GM18951 (cell line): ENCODE measurements at regions not wholly inside any gene's neighbourhood (a gene's known extent, or its start where the extent isn't known, plus 50 kb on each side); places are given as distances from the start of the nearest gene placed in this dataset.

Source experiments
- POLR2A ChIP-seq: IDR thresholded peaks from 4 replicates; pipeline ENCODE4 v1.6.1; 2011; ENCODE audit warnings: mild to moderate bottlenecking; ENCODE audit not compliant: insufficient read length, insufficient read depth; ENCODE audit errors: extremely low read depth
- in situ Hi-C: fragments of 300-500 bp; cut with MboI; formaldehyde crosslinking; loops from one replicate; pipeline ENCODE4 v1.12.0; 2022; ENCODE audit warnings: low sequenced_read_pairs, mixed read lengths, inconsistent platforms; ENCODE audit not compliant: unreplicated experiment

DNA sequence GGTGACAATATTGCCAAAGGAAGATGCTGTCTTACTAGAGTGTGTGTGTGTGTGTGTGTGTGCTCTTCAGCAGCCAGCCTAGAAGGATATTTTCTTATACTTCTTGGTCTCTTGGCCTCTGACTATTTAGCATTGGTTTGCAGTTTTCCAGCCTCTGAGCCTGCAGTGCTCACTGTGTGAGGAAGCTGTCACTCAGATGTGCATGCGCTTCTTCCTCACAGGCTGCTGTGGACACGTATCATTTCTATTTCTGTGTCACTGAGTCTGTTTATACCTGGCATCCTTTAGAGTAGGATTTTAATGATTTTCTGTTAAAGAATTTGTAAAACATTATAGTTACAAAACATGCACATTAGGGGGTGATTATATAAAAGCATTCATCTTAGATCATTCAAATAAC, 83.3 kb downstream of the ALDH8A1 start:
- in situ Hi-C loops, result no loop called here
- TF ChIP-seq POLR2A, result no peak

DNA sequence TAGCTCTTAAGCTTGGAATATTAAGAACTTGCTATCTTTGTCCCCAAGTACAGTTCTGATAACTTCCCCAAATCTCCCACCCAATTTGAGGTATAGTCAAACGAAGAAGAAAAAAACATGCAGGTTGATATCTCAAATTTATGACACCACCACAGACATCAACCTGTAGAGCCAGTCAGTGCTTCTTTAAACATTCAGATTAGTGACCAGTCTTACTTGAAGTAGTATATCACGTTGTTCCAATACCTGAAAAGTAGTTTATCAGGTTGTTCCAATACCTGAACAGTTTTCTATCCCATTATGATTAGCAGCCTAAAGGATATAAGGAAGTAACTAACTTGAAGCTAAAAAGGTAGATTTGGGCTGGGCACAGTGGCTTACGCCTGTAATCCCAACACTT, 85.3 kb downstream of the ALDH8A1 start:
- TF ChIP-seq POLR2A, result no peak
- in situ Hi-C loops, result no loop called here

DNA sequence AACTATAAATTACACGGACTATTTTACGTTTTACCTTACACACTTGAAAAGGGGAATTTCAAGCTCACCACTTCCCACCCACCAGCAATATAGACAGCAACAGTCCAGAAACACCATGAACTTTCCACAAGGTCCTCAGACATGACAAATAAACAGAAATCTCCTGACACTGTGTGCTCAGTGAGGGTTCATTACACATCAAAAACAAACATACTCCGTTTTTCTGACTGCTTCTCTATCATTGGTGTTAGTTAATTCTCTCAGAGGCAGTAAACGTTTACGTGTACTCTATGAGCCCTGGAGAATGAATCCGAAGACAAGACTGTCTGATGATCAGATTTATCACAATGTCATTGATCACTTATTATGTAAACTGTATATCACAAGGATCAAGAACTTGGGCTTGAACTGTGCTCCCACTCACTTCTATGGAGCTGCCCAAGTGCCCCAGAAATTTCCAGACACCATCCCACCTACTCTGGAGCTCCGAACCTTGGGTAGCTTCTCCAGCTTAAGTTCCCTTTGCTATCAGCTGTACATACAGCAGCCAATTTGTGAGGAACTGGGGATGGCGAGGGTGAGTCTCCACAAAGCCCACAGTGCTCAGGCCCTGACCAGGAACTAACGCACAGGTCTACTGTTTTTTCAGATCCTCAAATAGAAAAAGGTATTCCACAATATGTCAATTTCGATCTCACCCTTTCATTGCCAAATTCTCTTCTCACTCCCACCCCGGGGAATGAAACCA, 86.0 kb downstream of the ALDH8A1 start:
- TF ChIP-seq POLR2A, result no peak
- in situ Hi-C loops, result no loop called here

DNA sequence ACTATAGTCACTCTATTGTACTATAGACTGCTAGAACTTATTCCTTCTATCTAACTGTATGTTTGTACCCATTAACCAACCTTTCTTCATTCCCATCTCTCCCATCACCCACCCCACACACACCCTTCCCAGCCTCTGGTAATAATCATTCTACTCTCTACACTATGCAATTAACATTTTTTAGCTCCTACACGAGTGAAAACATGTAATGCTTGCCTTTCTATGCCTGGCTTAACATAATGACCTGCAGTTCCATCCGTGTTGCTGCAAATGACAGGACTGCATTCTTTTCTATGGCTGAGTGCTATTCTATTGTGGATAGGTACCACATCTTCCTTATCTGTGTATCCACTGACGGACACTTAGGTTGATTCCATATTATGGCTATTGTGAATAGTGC, 95.5 kb downstream of the ALDH8A1 start:
- in situ Hi-C loops, result no loop called here
- TF ChIP-seq POLR2A, result no peak

DNA sequence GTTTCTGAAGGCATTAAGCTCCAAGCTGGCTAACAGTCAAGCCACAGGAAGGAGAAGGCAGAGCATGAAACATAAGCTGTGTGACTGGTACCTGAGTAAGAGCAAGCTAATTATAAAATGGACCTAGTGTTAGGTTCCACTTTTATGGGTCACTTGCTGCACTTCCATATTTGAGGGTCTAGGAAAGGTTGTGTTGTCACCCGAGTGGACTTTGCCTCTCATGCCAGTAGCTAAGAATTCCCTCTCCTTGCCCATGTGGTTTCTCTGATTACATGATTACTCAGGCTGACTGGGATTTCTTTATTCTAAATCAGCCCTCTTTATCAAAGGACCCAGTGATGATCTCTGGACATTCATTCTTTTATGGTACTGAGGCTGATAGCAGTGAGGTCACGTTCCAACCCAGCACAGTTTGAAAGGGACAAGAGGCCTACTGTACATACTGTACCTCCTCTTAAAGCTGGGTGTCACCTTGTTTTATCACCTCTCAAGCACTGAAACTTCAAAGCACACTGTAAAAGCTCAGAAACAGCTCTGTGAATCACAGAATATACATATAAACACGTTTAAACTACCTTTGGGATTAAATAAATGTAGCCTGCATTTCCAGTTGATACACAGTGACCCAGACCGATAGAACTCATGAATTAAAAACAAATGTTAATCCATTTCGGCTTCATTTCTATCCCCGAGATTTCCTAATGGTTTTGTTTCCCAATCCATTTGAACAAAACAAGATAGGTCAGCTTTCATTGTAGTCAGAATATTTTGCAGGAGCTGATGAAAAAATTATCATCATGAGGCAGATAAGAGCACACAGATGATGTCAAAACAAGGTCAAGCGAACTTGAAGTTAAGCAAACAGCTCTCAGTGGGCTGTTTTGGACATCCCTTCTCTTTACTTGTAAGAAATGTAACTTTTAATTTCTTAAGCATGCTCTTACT, 96.5 kb downstream of the ALDH8A1 start:
- TF ChIP-seq POLR2A, result no peak

DNA sequence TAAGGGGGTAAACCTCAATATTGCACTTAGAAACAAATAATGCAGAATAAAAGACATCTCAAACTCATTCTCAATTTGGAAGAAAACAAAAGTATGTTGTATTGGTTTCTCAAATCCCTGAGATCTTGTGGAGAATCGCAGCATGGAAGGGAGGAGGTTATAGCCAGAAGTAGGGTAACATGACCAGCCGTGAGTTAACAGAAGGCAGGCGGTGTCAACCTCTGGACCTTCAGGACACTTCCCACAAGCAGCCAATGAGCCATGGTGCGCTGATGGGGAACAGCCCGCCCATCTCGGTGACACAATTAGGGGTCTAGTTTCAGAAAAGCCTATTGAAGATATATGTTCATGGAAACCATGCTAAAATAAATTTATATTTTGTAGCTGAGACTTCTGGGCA, 98.4 kb downstream of the ALDH8A1 start:
- in situ Hi-C loops, result no loop called here

More for the DNA sequence above, 96.5 kb downstream of the ALDH8A1 start:
- in situ Hi-C loops, result no loop called here

DNA sequence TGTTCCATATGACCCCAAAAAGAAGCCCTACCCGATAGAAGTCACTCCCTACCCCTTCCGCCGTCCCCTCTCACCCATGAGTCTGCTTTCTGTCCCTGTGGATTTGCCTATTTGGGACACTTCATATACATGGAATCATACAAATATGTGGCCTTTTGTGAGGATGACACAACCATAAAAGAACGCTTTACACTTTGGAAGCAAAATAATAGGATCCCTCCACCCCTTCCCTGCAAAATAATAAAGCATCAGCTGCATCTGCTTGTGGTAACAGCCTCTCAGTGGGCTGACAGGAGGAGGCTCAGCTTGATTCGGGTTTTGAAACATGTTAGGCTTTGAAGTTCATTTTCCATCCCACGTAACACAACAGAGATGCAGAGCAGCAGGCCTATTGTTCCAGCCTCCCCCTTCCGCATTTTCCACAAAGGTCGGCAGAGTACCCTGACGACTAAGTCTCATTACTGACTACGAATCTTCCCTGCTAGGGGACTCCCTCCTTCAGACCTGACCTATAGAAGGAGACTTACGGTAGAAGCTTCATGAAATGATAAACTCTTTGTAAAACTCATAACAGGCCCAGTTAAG, 99.1 kb downstream of the ALDH8A1 start:
- in situ Hi-C loops, result no loop called here
- TF ChIP-seq POLR2A, result no peak

More for the DNA sequence above, 98.4 kb downstream of the ALDH8A1 start:
- no peak for TF ChIP-seq POLR2A

DNA sequence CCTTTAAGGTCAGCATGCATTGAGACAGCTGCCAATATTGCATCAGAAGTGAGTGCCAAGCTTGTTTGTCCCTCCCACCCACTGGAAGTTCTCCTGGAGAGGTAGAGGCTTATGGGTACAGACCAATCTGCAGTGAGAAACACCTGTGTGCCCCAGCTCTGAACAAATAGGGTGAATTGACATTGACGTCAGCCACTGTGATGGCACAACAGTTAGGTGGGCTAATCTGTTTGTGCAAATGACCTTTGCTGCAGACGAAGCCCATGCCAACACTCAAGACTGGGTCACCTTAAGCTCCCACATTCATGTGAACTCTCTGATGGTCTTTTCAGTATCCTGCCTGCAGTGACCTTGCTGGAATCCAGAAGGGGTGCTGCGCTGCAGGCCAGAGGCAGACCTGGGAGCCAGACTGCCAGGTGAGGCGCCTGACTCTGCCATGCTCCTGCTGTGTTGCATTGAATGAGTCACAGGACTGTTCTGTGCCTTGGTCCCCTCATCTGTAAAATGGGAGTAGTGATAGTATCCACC, 99.9 kb downstream of the ALDH8A1 start:
- TF ChIP-seq POLR2A, result no peak
- in situ Hi-C loops, result no loop called here

DNA sequence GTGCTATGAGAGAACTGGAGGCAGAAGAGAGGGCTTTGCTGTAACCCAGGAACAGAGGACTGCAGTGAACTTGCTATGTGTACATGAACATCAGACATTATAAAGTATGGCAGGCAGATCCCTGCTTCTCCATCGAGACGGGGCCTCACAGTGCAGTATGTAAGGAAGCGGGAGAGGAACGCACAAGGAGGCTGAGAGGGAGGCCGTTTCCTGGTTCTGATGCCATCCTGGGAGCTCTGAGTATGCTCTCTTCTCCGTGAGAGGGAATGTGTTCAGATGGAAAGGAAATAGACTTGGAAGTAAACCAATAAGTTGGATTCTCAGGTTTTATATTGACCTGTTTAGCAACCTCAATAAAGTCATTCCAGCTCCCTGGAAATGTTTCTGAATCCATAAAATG, 101.8 kb downstream of the ALDH8A1 start:
- no peak for TF ChIP-seq POLR2A
- in situ Hi-C loops, result no loop called here

DNA sequence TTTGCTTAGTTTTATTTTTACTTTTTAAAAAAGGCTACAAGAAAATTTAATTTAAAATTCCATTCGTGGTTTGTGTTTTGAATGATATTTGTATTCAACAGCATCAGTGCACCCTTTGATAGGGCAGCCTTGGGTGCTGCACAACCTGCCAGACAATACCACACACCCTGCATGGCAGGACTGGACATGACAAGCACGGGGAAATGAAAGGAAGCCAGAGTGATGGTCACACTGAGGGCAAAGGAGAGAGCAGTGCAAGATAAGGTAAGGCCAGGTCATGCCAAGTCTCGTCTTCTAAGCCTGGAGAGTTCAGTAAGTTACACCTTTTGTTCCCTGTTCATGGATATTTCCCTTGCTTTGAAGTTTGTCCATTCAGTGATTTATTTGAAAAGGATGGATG, 103.0 kb downstream of the ALDH8A1 start:
- TF ChIP-seq POLR2A, result no peak
- in situ Hi-C loops, result no loop called here

DNA sequence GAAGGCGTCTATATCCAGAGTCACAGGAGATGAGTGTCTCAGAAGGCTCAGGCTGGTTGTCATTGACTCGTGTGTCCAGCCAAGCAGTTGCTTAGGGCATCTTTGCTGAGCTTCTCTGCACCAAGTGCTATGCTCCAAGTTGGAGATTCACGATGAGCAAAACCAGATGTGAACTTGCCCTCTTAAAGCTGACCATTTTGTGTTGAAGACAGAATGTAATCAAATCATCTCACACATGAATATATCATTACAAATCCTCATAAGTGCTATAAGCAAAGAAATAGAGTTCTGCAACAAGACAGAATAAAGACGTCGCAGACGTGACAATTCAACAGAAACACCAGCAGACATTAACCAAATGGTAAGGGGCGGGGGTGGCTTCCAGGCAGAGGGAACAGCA, 103.9 kb downstream of the ALDH8A1 start:
- no peak for TF ChIP-seq POLR2A
- in situ Hi-C loops, result no loop called here

DNA sequence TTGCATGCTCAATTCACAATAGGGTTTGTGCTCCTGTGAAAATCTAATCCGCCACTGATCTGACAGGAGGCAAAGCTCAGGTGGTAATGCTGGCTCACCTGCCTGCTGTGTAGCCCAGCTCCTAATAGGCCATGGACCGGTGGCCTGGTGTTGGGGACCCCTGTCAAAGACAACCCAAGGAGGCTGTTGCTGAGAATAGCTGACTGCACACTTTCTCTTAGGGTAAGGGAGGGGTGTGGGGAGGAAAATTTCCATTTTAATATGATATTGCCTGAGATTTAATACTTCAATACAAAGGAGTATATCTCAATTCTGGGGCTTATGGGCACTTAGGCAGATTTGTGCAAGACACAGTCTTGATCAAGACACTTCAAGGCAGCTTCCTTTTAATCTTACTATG, 105.8 kb downstream of the ALDH8A1 start:
- TF ChIP-seq POLR2A, result no peak
- in situ Hi-C loops, result no loop called here
